PC-9 (cell line): ENCODE measurements at regions not wholly inside any gene's neighbourhood (a gene's known extent, or its start where the extent isn't known, plus 50 kb on each side); places are given as distances from the start of the nearest gene placed in this dataset.

Source experiments
- BruUV-seq: library from RNA; stranded (reverse); fragments of 400-500 nt; replicated peaks from 2 replicates; lab custom pipeline; 2021; lab: Mats Ljungman, UMichigan
- CTCF ChIA-PET: fragments of 300-600 bp; sonication (Branson Sonifier 250); formaldehyde crosslinking; loops from one replicate; lab custom pipeline; 2022; ENCODE audit warnings: antibody characterized with exemption; lab: Charles Lee
- POLR2A ChIA-PET: fragments of 300-600 bp; sonication (Branson Sonifier 250); formaldehyde crosslinking; loops from one replicate; lab custom pipeline; 2022; ENCODE audit warnings: antibody characterized with exemption; ENCODE audit not compliant: unreplicated experiment; lab: Charles Lee
- DNase-seq, 2 experiments: peaks; one replicate each; pipeline versions ENCODE4 v3.0.0 to v3.0.0-alpha.2; 2015 to 2022; ENCODE audit warnings: mixed read lengths in 1 of 2
- H2AFZ ChIP-seq: fragments of 200-600 bp; sonication (generic); 2 replicates; pipeline ENCODE4 v1.8.1; 2017; ENCODE audit warnings: antibody characterized with exemption
- H3F3A ChIP-seq: fragments of 200-600 bp; sonication (generic); 2 replicates; pipeline ENCODE4 v1.8.1; 2017; ENCODE audit warnings: antibody characterized with exemption, mild to moderate bottlenecking, low read depth; ENCODE audit not compliant: insufficient read depth
- H3K27ac ChIP-seq: fragments of 200-600 bp; sonication (generic); 2 replicates; pipeline ENCODE4 v1.6.1; 2016; ENCODE audit warnings: mixed run types
- H3K27me3 ChIP-seq: fragments of 200-600 bp; sonication (generic); 2 replicates; pipeline ENCODE4 v1.6.1; 2016; ENCODE audit warnings: low read depth, mixed run types; ENCODE audit not compliant: insufficient read depth
- H3K36me3 ChIP-seq: fragments of 200-600 bp; sonication (generic); 2 replicates; pipeline ENCODE4 v1.6.1; 2016; ENCODE audit warnings: low read depth, mixed run types
- H3K4me1 ChIP-seq: fragments of 200-600 bp; sonication (generic); replicated peaks from 2 replicates; pipeline ENCODE4 v1.6.1; 2016; ENCODE audit warnings: mixed run types; ENCODE audit not compliant: insufficient read depth
- H3K4me2 ChIP-seq: fragments of 200-600 bp; sonication (generic); 2 replicates; pipeline ENCODE4 v1.6.1; 2017; ENCODE audit warnings: mixed run types
- H3K4me3 ChIP-seq: fragments of 200-600 bp; sonication (generic); 2 replicates; pipeline ENCODE4 v1.6.1; 2016; ENCODE audit warnings: mixed run types
- H3K79me2 ChIP-seq: fragments of 200-600 bp; sonication (generic); 2 replicates; pipeline ENCODE4 v1.6.1; 2017; ENCODE audit warnings: low read depth, mixed run types
- H3K9me2 ChIP-seq: fragments of 200-600 bp; sonication (generic); 2 replicates; pipeline ENCODE4 v1.8.1; 2017; ENCODE audit warnings: mild to moderate bottlenecking; ENCODE audit not compliant: insufficient read depth
- H3K9me3 ChIP-seq: fragments of 200-600 bp; sonication (generic); 2 replicates; pipeline ENCODE4 v1.8.1; 2016; ENCODE audit warnings: low read depth; ENCODE audit not compliant: insufficient read depth
- H4K20me1 ChIP-seq: fragments of 200-600 bp; sonication (generic); 2 replicates; pipeline ENCODE4 v1.8.1; 2017; ENCODE audit not compliant: insufficient read depth
- EZH2 ChIP-seq: fragments of 200-600 bp; sonication (generic); IDR thresholded peaks from 2 replicates; pipeline ENCODE4 v1.8.0; 2017; ENCODE audit warnings: antibody characterized with exemption, low read depth
- intact Hi-C: fragments of 100-400 bp; cut with micrococcal nuclease; formaldehyde crosslinking; loops from one replicate; pipeline ENCODE4 v1.10.0; 2022; ENCODE audit not compliant: unreplicated experiment
- TF ChIP-seq, protein P1 (sequence below): fragments of 200-600 bp; sonication (generic); conservative IDR thresholded peaks from 2 replicates; pipeline ENCODE4 v1.6.1; 2017; ENCODE audit warnings: mixed run types, antibody characterized with exemption, mild to moderate bottlenecking, moderate library complexity

DNA sequence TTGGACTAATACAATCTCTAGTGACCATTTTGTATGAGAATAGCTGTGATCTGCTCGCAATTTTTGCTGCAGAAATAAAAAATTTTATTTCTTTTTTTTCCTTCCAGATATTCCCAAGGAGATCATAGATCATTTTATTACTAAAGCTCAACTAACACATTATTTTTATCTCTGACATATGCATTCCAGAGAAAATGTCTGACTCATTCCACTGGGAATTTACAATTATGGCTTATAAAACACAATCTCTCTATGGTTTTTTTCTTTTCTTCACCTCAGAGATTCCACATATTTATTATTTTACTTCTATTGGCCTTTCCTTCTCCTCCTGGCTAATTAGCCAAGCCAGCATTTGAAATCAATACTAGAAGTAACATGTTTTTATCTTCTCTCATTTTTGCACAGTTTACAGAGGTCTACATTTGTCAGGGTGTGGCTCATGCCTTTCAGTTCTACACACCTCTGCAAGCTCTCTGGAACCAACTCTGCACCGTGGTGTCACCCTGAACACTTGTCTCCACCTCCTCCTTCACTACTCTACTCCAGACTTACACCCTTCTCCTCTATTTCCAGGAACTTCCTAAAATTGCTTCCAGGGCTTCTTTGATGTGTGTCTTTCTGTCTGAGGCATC is 59.8 kb upstream of the GPM6A start:
- Histone ChIP-seq H3K4me3 (no peak overlapping the region), H3K4me2 (no peak overlapping the region), H4K20me1 (no peaks in the 10 kb centered on the region), H3F3A (no peaks in the 10 kb centered on the region), H2AFZ (no peak overlapping the region), H3K36me3 (no peaks in the 10 kb centered on the region), H3K9me2 (no peaks in the 10 kb centered on the region), H3K27me3 (no peaks in the 10 kb centered on the region), H3K9me3 (no peaks in the 10 kb centered on the region), H3K27ac (no peak overlapping the region), H3K4me1 (no peaks in the 10 kb centered on the region), H3K79me2 (no peaks in the 10 kb centered on the region)
- DNase-seq = no peak
- ChIA-PET POLR2A (no interaction called here), CTCF (no interaction called here)
- TF ChIP-seq, protein P1, sequence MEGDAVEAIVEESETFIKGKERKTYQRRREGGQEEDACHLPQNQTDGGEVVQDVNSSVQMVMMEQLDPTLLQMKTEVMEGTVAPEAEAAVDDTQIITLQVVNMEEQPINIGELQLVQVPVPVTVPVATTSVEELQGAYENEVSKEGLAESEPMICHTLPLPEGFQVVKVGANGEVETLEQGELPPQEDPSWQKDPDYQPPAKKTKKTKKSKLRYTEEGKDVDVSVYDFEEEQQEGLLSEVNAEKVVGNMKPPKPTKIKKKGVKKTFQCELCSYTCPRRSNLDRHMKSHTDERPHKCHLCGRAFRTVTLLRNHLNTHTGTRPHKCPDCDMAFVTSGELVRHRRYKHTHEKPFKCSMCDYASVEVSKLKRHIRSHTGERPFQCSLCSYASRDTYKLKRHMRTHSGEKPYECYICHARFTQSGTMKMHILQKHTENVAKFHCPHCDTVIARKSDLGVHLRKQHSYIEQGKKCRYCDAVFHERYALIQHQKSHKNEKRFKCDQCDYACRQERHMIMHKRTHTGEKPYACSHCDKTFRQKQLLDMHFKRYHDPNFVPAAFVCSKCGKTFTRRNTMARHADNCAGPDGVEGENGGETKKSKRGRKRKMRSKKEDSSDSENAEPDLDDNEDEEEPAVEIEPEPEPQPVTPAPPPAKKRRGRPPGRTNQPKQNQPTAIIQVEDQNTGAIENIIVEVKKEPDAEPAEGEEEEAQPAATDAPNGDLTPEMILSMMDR = no peak
- TF ChIP-seq EZH2 = no peak
- no TSS peak for BruUV-seq
- intact Hi-C loops = no loop called here

DNA sequence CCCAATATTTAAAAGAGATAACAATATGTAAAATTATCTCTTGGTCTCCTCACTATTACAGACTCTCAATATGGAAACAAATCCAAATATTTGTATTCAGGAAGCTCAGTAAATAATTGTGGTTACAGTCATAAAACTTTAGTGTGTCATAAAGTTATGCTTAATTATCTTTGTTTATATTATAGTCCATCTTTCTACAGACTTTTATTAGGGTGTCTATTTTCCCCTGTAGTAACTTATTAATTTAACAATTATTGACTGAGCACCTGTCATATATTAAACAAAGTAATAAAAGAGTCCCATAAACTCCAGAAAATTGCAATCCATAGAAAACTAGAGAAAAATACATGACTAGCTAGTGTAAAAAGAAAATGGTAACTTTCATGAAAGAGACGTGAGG is 61.6 kb upstream of the GPM6A start:
- Histone ChIP-seq H3K4me1 (no peaks in the 10 kb centered on the region), H2AFZ (no peak overlapping the region), H3K27ac (no peak overlapping the region), H3K9me2 (no peaks in the 10 kb centered on the region), H3K27me3 (no peaks in the 10 kb centered on the region), H3K4me3 (no peak overlapping the region), H3F3A (no peaks in the 10 kb centered on the region), H3K79me2 (no peaks in the 10 kb centered on the region), H4K20me1 (no peaks in the 10 kb centered on the region), H3K36me3 (no peaks in the 10 kb centered on the region), H3K4me2 (no peak overlapping the region), H3K9me3 (no peaks in the 10 kb centered on the region)
- ChIA-PET CTCF (no interaction called here), POLR2A (no interaction called here)
- no peak for DNase-seq
- intact Hi-C loops = no loop called here
- no TSS peak for BruUV-seq
- no peak for TF ChIP-seq EZH2
- TF ChIP-seq, protein P1 = no peak

DNA sequence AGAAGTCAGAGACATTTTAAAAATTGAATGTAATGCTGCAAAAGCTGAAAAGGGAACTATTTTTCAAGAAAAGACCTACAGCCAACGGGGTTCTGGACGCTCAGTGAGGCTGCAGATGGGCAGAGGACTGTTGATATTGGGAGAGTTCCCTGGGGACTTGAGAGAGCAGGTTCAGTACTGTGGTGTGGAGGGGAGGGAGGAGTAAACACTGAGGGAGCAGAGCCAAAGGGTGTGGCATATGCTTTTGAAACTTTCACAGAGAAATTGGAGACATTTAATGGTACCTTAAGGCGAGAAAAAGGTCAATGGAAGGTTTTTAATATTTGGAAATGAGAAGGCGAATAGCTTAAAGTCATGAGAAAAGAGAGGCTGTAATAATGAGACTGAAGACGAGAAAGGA is 62.2 kb upstream of the GPM6A start:
- CTCF ChIA-PET = no interaction called here
- POLR2A ChIA-PET = no interaction called here
- no peak for TF ChIP-seq EZH2
- TF ChIP-seq, protein P1 = no peak
- no TSS peak for BruUV-seq
- Histone ChIP-seq H3K27ac (no peak overlapping the region), H3K9me2 (no peaks in the 10 kb centered on the region), H3F3A (no peaks in the 10 kb centered on the region), H3K79me2 (no peaks in the 10 kb centered on the region), H3K36me3 (no peaks in the 10 kb centered on the region), H3K4me3 (no peak overlapping the region), H3K4me1 (no peaks in the 10 kb centered on the region), H4K20me1 (no peaks in the 10 kb centered on the region), H3K9me3 (no peaks in the 10 kb centered on the region), H3K27me3 (no peaks in the 10 kb centered on the region), H2AFZ (no peak overlapping the region), H3K4me2 (no peak overlapping the region)
- intact Hi-C loops = no loop called here
- no peak for DNase-seq
